ENCODE measurements at regions not wholly inside any gene's neighbourhood (a gene's known extent, or its start where the extent isn't known, plus 50 kb on each side); places are given as distances from the start of the nearest gene placed in this dataset.
A peak's percentile ranks its signal among the peaks of the same experiment; 100 is the strongest.

GRCh38 chr12:24360907-24361306, 411.4 kb upstream of the SOX5 start:
- no peak overlapping the region for H3K4me3 Mint-ChIP-seq
- Histone ChIP-seq H2AFZ (replicated peaks) (no peak overlapping the region), H3K36me3 (no peaks in the 10 kb centered on the region), H3K9me3 (ENCODE audit: low read depth) (peaks cover under 1% of the 10 kb centered on the region), H3F3A (ENCODE audit: low read depth) (no peaks in the 10 kb centered on the region), H4K20me1 (ENCODE audit: low read depth) (no peaks in the 10 kb centered on the region), H3K9ac (no peak overlapping the region), H3K4me2 (no peak overlapping the region), H3K4me1 (peaks cover 54% of the 10 kb centered on the region), H3K4me3 (no peak overlapping the region), H3K79me2 (ENCODE audit: low read depth) (no peaks in the 10 kb centered on the region), H3K27ac (no peak overlapping the region), H3K27me3 (no peaks in the 10 kb centered on the region)
- H3K9me3 Mint-ChIP-seq = no peaks in the 10 kb centered on the region
- no peak for DNase-seq (ENCODE audit: low spot score)
- peaks cover 8% of the 10 kb centered on the region for H3K36me3 Mint-ChIP-seq
- peaks cover 58% of the 10 kb centered on the region for H3K4me1 Mint-ChIP-seq
- no peak overlapping the region for H3K27ac Mint-ChIP-seq
- no peak for TF ChIP-seq EZH2 (IDR thresholded peaks at IDR 0.05)
- no peak for TF ChIP-seq CTCF (IDR thresholded peaks at IDR 0.05)
- TF ChIP-seq EZH2phosphoT487 (IDR thresholded peaks at IDR 0.05) = no peak
- H3K27me3 Mint-ChIP-seq (ENCODE audit: insufficient read depth, low read depth) = no peaks in the 10 kb centered on the region

- H2AFZ ChIP-seq (replicated peaks) = no peak overlapping the region
- peaks cover 8% of the 10 kb centered on the region for H3K36me3 Mint-ChIP-seq
- no peak overlapping the region for H3K27ac ChIP-seq
- peaks cover 58% of the 10 kb centered on the region for H3K4me1 Mint-ChIP-seq
- H3K27ac Mint-ChIP-seq = no peak overlapping the region
- H3K27me3 Mint-ChIP-seq (ENCODE audit: insufficient read depth, low read depth) = no peaks in the 10 kb centered on the region
- H3K4me3 ChIP-seq = no peak overlapping the region
- no peaks in the 10 kb centered on the region for H3F3A ChIP-seq (ENCODE audit: low read depth)
- no peak overlapping the region for H3K4me3 Mint-ChIP-seq
- no peaks in the 10 kb centered on the region for H4K20me1 ChIP-seq (ENCODE audit: low read depth)
- no peak overlapping the region for H3K9ac ChIP-seq
- no peaks in the 10 kb centered on the region for H3K79me2 ChIP-seq (ENCODE audit: low read depth)
- no peaks in the 10 kb centered on the region for H3K36me3 ChIP-seq
- H3K9me3 ChIP-seq (ENCODE audit: low read depth) = peaks cover 3% of the 10 kb centered on the region
- DNase-seq (ENCODE audit: low spot score) = no peak
- H3K4me1 ChIP-seq = peaks cover 56% of the 10 kb centered on the region
- no peaks in the 10 kb centered on the region for H3K9me3 Mint-ChIP-seq
- H3K27me3 ChIP-seq = no peaks in the 10 kb centered on the region
- H3K4me2 ChIP-seq = peak overlapping the region; percentile 21
- TF ChIP-seq CTCF (IDR thresholded peaks at IDR 0.05) (no peak), EZH2 (IDR thresholded peaks at IDR 0.05) (no peak), EZH2phosphoT487 (IDR thresholded peaks at IDR 0.05) (no peak)
Observed at GRCh38 chr12:24360461-24360860, 411.0 kb upstream of the SOX5 start.

GRCh38 chr12:24360057-24360456, 410.6 kb upstream of the SOX5 start:
- TF ChIP-seq CTCF (IDR thresholded peaks at IDR 0.05) (no peak), EZH2phosphoT487 (IDR thresholded peaks at IDR 0.05) (no peak), EZH2 (IDR thresholded peaks at IDR 0.05) (no peak)
- Histone ChIP-seq H3K4me2 (peak overlapping the region; percentile 21), H3K4me3 (no peak overlapping the region), H3K27ac (no peak overlapping the region), H3K27me3 (no peaks in the 10 kb centered on the region), H3K36me3 (no peaks in the 10 kb centered on the region), H2AFZ (replicated peaks) (no peak overlapping the region), H3K4me1 (peaks cover 56% of the 10 kb centered on the region), H3F3A (ENCODE audit: low read depth) (no peaks in the 10 kb centered on the region), H4K20me1 (ENCODE audit: low read depth) (no peaks in the 10 kb centered on the region), H3K79me2 (ENCODE audit: low read depth) (no peaks in the 10 kb centered on the region), H3K9ac (no peak overlapping the region), H3K9me3 (ENCODE audit: low read depth) (peaks cover 3% of the 10 kb centered on the region)
- Mint-ChIP-seq H3K9me3 (no peaks in the 10 kb centered on the region), H3K4me3 (no peak overlapping the region), H3K27ac (peak overlapping the region; percentile 48), H3K36me3 (peaks cover 8% of the 10 kb centered on the region), H3K4me1 (peaks cover 58% of the 10 kb centered on the region), H3K27me3 (ENCODE audit: insufficient read depth, low read depth) (no peaks in the 10 kb centered on the region)
- DNase-seq (ENCODE audit: low spot score) = no peak

Data from neural progenitor cell (in vitro differentiated cells).